ENCODE measurements at regions not wholly inside any gene's neighbourhood (a gene's known extent, or its start where the extent isn't known, plus 50 kb on each side); places are given as distances from the start of the nearest gene placed in this dataset.

- Mint-ChIP-seq H3K27me3 (ENCODE audit: unreplicated experiment) (no peaks in the 10 kb centered on the region), H3K4me1 (ENCODE audit: unreplicated experiment) (peaks cover 28% of the 10 kb centered on the region), H3K4me3 (ENCODE audit: unreplicated experiment) (peak overlapping the region; percentile 35), H3K27ac (ENCODE audit: unreplicated experiment) (peak overlapping the region; percentile 84), H3K36me3 (ENCODE audit: low read depth, unreplicated experiment) (no peaks in the 10 kb centered on the region), H3K9me3 (ENCODE audit: unreplicated experiment) (no peaks in the 10 kb centered on the region)
- DNase-seq (ENCODE audit: low spot score) = no peak
- no peak for TF ChIP-seq CTCF (IDR thresholded peaks at IDR 0.05; ENCODE audit: unreplicated experiment)
Observed at GRCh38 chr4:31085689-31086088, 365.5 kb downstream of the PCDH7 start.

GRCh38 chr4:31086756-31087330, 366.7 kb downstream of the PCDH7 start:
- peaks cover 28% of the 10 kb centered on the region for H3K4me1 Mint-ChIP-seq (ENCODE audit: unreplicated experiment)
- no peaks in the 10 kb centered on the region for H3K27me3 Mint-ChIP-seq (ENCODE audit: unreplicated experiment)

GRCh38 chr4:31088600-31089230, 368.5 kb downstream of the PCDH7 start:
- Mint-ChIP-seq H3K27ac (ENCODE audit: unreplicated experiment) (no peak overlapping the region), H3K27me3 (ENCODE audit: unreplicated experiment) (no peaks in the 10 kb centered on the region), H3K4me3 (ENCODE audit: unreplicated experiment) (no peak overlapping the region), H3K9me3 (ENCODE audit: unreplicated experiment) (no peaks in the 10 kb centered on the region), H3K36me3 (ENCODE audit: low read depth, unreplicated experiment) (no peaks in the 10 kb centered on the region), H3K4me1 (ENCODE audit: unreplicated experiment) (peaks cover 28% of the 10 kb centered on the region)
- TF ChIP-seq CTCF (IDR thresholded peaks at IDR 0.05; ENCODE audit: unreplicated experiment) = no peak
- DNase-seq (ENCODE audit: low spot score) = no peak

More at GRCh38 chr4:31086756-31087330, 366.7 kb downstream of the PCDH7 start:
- H3K36me3 Mint-ChIP-seq (ENCODE audit: low read depth, unreplicated experiment) = no peaks in the 10 kb centered on the region
- no peak for TF ChIP-seq CTCF (IDR thresholded peaks at IDR 0.05; ENCODE audit: unreplicated experiment)
- H3K4me3 Mint-ChIP-seq (ENCODE audit: unreplicated experiment) = no peak overlapping the region
- DNase-seq (ENCODE audit: low spot score) = no peak
- no peaks in the 10 kb centered on the region for H3K9me3 Mint-ChIP-seq (ENCODE audit: unreplicated experiment)
- peak overlapping the region; percentile 83 for H3K27ac Mint-ChIP-seq (ENCODE audit: unreplicated experiment)

- H3K36me3 Mint-ChIP-seq (ENCODE audit: low read depth, unreplicated experiment) = no peaks in the 10 kb centered on the region
- H3K27me3 Mint-ChIP-seq (ENCODE audit: unreplicated experiment) = peaks cover 2% of the 10 kb centered on the region
- no peak overlapping the region for H3K4me3 Mint-ChIP-seq (ENCODE audit: unreplicated experiment)
- TF ChIP-seq CTCF (IDR thresholded peaks at IDR 0.05; ENCODE audit: unreplicated experiment) = no peak
- H3K27ac Mint-ChIP-seq (ENCODE audit: unreplicated experiment) = no peak overlapping the region
- no peaks in the 10 kb centered on the region for H3K9me3 Mint-ChIP-seq (ENCODE audit: unreplicated experiment)
- peaks cover 27% of the 10 kb centered on the region for H3K4me1 Mint-ChIP-seq (ENCODE audit: unreplicated experiment)
- no peak for DNase-seq (ENCODE audit: low spot score)
Observed at GRCh38 chr4:31089815-31090214, 369.6 kb downstream of the PCDH7 start.

GRCh38 chr4:31094474-31094873, 374.3 kb downstream of the PCDH7 start:
- H3K36me3 Mint-ChIP-seq (ENCODE audit: low read depth, unreplicated experiment) = no peaks in the 10 kb centered on the region

More at GRCh38 chr4:31094474-31094873, 374.3 kb downstream of the PCDH7 start:
- Mint-ChIP-seq H3K27ac (ENCODE audit: unreplicated experiment) (no peak overlapping the region), H3K4me3 (ENCODE audit: unreplicated experiment) (no peak overlapping the region), H3K9me3 (ENCODE audit: unreplicated experiment) (no peaks in the 10 kb centered on the region), H3K27me3 (ENCODE audit: unreplicated experiment) (peaks cover 2% of the 10 kb centered on the region), H3K4me1 (ENCODE audit: unreplicated experiment) (no peaks in the 10 kb centered on the region)
- no peak for DNase-seq (ENCODE audit: low spot score)
- no peak for TF ChIP-seq CTCF (IDR thresholded peaks at IDR 0.05; ENCODE audit: unreplicated experiment)

All from endothelial cell (in vitro differentiated cells).